ENCODE measurements at regions not wholly inside any gene's neighbourhood (a gene's known extent, or its start where the extent isn't known, plus 50 kb on each side); places are given as distances from the start of the nearest gene placed in this dataset.

- TF ChIP-seq CTCF (conservative IDR thresholded peaks at IDR 0.05; ENCODE audit: low read depth, low read length) (no peak), EZH2 (IDR thresholded peaks at IDR 0.05; ENCODE audit: borderline replicate concordance, low read depth, low read length, poor library complexity, severe bottlenecking) (no peak)
Measured at GRCh38 chr2:144140891-144141290, 379.0 kb downstream of the ZEB2 start.
